Nephron (organoid): ENCODE measurements at regions not wholly inside any gene's neighbourhood (a gene's known extent, or its start where the extent isn't known, plus 50 kb on each side); places are given as distances from the start of the nearest gene placed in this dataset.

Experiments used
- H3K27ac Mint-ChIP-seq, 3 experiments: 2 replicates each; pipeline ENCODE4 v1.8.0; 2020; ENCODE audit warnings: mixed read lengths in 3 of 3, mild to moderate bottlenecking in 2 of 3, moderate library complexity in 1 of 3
- H3K27me3 Mint-ChIP-seq: 2 replicates; pipeline ENCODE4 v1.8.0; 2021; ENCODE audit warnings: low read depth, mild to moderate bottlenecking, moderate library complexity, mixed read lengths
- H3K36me3 Mint-ChIP-seq: 2 replicates; pipeline ENCODE4 v1.8.0; 2020; ENCODE audit warnings: low read depth, mixed read lengths
- H3K4me1 Mint-ChIP-seq: 2 replicates; pipeline ENCODE4 v1.8.0; 2020; ENCODE audit warnings: mixed read lengths
- H3K4me3 Mint-ChIP-seq, 3 experiments: 2 replicates each; pipeline ENCODE4 v1.8.0; 2020; ENCODE audit warnings: mild to moderate bottlenecking in 3 of 3, mixed read lengths in 3 of 3, moderate library complexity in 2 of 3
- H3K9me3 Mint-ChIP-seq: 2 replicates; pipeline ENCODE4 v1.8.0; 2020; ENCODE audit warnings: mixed read lengths
- CTCF ChIP-seq, 3 experiments: fragments of 200-600 bp; sonication (generic); IDR thresholded peaks; one replicate each; pipeline ENCODE4 v1.5.0; 2021; ENCODE audit warnings: antibody characterized with exemption in 3 of 3; ENCODE audit not compliant: unreplicated experiment in 3 of 3

GRCh38 chr15:81819924-81820635 is 225.7 kb downstream of the MEX3B start:
- TF ChIP-seq CTCF (IDR thresholded peaks at IDR 0.05; ENCODE audit: unreplicated experiment in 3 of 3), result no peak
- Mint-ChIP-seq H3K9me3 (peaks cover 14% of the 10 kb centered on the region), H3K4me3 (no peak overlapping the region), H3K27ac (no peak overlapping the region), H3K36me3 (peaks cover 4% of the 10 kb centered on the region), H3K27me3 (peaks cover 4% of the 10 kb centered on the region), H3K4me1 (peaks cover 6% of the 10 kb centered on the region)

GRCh38 chr15:81814882-81815455 is 230.8 kb downstream of the MEX3B start:
- H3K27me3 Mint-ChIP-seq, result peaks cover 4% of the 10 kb centered on the region
- H3K27ac Mint-ChIP-seq, result no peak overlapping the region
- peaks cover 7% of the 10 kb centered on the region for H3K4me1 Mint-ChIP-seq
- H3K4me3 Mint-ChIP-seq, result no peak overlapping the region
- no peaks in the 10 kb centered on the region for H3K36me3 Mint-ChIP-seq
- TF ChIP-seq CTCF (IDR thresholded peaks at IDR 0.05; ENCODE audit: unreplicated experiment in 3 of 3), result no peak
- no peaks in the 10 kb centered on the region for H3K9me3 Mint-ChIP-seq

- Mint-ChIP-seq H3K36me3 (no peaks in the 10 kb centered on the region), H3K27me3 (no peaks in the 10 kb centered on the region), H3K4me1 (peaks cover 16% of the 10 kb centered on the region), H3K4me3 (no peak overlapping the region), H3K9me3 (no peaks in the 10 kb centered on the region), H3K27ac (no peak overlapping the region)
- peak in 1 of 3 experiments; percentile 29 for TF ChIP-seq CTCF (IDR thresholded peaks at IDR 0.05; ENCODE audit: unreplicated experiment in 3 of 3)
These were observed 232.6 kb downstream of the MEX3B start for GRCh38 chr15:81813215-81813614.

GRCh38 chr15:81812456-81812855 is 233.4 kb downstream of the MEX3B start:
- peaks cover 22% of the 10 kb centered on the region for H3K4me1 Mint-ChIP-seq
- H3K4me3 Mint-ChIP-seq, result no peak overlapping the region
- no peaks in the 10 kb centered on the region for H3K36me3 Mint-ChIP-seq
- TF ChIP-seq CTCF (IDR thresholded peaks at IDR 0.05; ENCODE audit: unreplicated experiment in 3 of 3), result no peak
- H3K9me3 Mint-ChIP-seq, result no peaks in the 10 kb centered on the region
- no peaks in the 10 kb centered on the region for H3K27me3 Mint-ChIP-seq
- H3K27ac Mint-ChIP-seq, result no peak overlapping the region

- no peak for TF ChIP-seq CTCF (IDR thresholded peaks at IDR 0.05; ENCODE audit: unreplicated experiment in 3 of 3)
- H3K4me1 Mint-ChIP-seq, result peaks cover 30% of the 10 kb centered on the region
- H3K4me3 Mint-ChIP-seq, result no peak overlapping the region
- no peaks in the 10 kb centered on the region for H3K27me3 Mint-ChIP-seq
- no peak overlapping the region for H3K27ac Mint-ChIP-seq
- H3K36me3 Mint-ChIP-seq, result no peaks in the 10 kb centered on the region
- no peaks in the 10 kb centered on the region for H3K9me3 Mint-ChIP-seq
These were observed 234.1 kb downstream of the MEX3B start for GRCh38 chr15:81811736-81812135.

- Mint-ChIP-seq H3K4me1 (peaks cover 40% of the 10 kb centered on the region), H3K36me3 (no peaks in the 10 kb centered on the region), H3K4me3 (no peak overlapping the region), H3K9me3 (peaks cover 4% of the 10 kb centered on the region), H3K27ac (peak overlapping the region in 2 of 3 experiments; percentile 7 to 35), H3K27me3 (no peaks in the 10 kb centered on the region)
- TF ChIP-seq CTCF (IDR thresholded peaks at IDR 0.05; ENCODE audit: unreplicated experiment in 3 of 3), result peak in 2 of 3 experiments; percentile 15 to 29
These were observed 236.3 kb downstream of the MEX3B start for GRCh38 chr15:81809543-81809942.
